HG03575 (cell line): ENCODE measurements at regions not wholly inside any gene's neighbourhood (a gene's known extent, or its start where the extent isn't known, plus 50 kb on each side); places are given as distances from the start of the nearest gene placed in this dataset.
"Not testable (repeated sequence)": the region's sequence is repeated elsewhere in the genome, so short reads cannot be mapped to it uniquely, and the experiment has no call there.

Experiments
- ATAC-seq: cut with Tn5 transposase; IDR thresholded peaks from one replicate; pipeline ENCODE4 v1.9.1; 2021; ENCODE audit not compliant: unreplicated experiment, insufficient number of reproducible peaks, low FRiP score; ENCODE audit errors: extremely low read depth

DNA sequence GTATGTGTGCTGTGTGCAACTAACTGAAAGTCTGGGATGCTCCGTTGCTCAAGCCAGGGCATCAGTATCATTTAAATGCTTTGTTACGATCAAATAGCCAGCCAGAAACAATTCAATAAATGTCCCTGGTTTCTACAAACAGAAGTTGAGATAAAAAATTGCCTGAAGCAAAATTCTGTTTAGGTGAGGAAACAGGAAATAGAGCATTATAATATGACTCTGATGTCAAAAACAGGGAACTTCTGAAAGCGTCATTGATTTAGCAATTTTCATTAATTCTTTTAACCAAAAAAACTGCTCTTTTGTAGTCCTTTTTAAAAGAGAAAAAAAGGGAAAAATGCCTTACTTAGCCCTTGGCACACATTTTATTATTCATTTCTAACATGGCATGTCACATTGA, 174.7 kb downstream of the POTEB3 start:
- not testable (repeated sequence) for ATAC-seq

DNA sequence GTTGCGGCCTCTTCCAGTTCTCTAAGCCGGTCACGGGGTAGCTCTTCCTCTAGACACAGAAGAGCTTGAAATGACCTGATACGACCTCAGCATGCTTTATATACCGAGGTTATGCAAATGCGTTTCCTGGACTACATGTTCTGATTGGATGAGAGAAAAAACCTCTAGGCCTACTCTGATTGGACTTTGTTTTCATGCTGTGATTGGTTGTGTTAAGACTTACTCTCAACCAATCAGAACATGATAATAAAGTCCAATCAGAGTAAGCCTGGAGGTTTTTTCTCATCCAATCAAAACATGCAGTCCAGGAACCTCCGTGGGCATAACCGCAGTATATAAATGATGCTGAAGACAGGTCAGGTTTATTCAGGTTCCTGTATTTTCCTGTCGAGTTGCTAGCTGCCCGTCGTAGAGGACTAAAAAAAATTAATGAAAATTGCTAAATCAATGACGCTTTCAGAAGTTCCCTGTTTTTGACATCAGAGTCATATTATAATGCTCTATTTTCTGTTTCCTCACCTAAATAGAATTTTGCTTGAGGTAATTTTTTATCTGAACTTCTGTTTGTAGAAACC, 177.4 kb downstream of the POTEB3 start:
- no peak for ATAC-seq

DNA sequence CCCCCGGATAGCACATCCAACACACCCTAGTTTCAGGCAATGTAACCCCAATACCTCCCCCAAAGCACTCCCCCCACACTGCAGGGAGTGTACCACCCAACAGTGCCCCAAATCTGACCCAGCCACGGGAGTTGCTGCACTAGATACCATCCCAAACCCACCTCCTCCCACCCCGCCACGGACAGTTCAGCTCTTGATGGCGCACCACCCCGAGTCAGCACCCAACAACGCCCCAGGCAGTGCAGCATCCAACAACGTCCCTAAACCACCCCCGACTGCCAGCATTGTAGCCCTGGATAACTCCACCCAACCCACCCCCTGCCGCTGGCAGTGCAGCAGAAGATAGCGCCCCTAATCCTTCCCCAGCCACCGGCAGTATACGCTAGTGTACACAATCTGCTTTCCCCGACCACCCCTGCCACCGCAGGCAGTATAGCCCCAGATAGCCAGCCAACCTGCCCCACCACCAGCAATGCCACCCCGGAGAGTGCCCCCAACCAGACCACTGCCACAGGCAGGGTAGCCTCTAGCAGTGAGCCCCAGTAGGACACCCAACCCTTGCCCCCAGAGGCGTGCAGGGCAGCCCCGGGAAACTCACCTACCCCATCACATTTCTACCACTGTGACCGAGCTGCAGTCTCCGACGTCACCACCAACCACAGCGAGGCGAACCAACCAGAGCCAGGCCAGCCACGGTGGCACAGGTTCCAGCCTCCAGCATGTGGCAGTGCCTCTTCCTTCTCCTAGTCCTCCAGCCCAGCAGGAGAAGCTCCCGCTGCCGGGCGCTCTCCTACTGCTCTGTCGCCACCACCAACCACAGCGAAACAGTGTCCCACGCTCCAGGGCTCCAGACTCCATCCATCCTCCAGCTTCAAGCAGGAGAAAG, 178.1 kb downstream of the POTEB3 start:
- ATAC-seq, result no peak

DNA sequence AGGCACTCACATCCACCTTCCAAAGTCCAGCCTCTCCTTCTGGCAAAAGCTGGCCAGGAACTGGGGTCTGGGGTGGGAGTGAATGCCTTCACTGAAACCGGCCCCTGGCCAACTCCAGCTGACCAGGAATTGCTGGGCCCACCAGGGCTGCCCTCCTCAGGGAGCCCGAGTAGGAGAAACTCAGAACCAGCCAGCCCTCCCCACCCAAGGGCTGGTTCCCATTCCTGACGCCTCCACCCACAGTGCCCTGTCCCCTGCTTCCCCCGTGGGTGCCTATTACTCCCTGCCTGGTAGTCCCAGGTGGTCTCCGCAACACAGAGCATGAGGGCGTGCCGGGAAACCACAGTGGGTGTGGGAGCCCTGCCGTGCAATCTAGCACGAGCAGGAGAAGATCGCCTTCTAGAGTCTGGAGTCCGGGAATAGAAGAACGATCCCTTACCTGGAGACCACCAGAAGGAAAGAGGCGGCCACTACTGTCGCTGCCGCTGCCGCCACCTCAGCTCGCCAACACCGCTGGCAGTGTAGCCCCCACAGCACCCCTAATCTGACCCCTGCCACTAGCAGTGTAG, 178.8 kb downstream of the POTEB3 start:
- ATAC-seq, result no peak

DNA sequence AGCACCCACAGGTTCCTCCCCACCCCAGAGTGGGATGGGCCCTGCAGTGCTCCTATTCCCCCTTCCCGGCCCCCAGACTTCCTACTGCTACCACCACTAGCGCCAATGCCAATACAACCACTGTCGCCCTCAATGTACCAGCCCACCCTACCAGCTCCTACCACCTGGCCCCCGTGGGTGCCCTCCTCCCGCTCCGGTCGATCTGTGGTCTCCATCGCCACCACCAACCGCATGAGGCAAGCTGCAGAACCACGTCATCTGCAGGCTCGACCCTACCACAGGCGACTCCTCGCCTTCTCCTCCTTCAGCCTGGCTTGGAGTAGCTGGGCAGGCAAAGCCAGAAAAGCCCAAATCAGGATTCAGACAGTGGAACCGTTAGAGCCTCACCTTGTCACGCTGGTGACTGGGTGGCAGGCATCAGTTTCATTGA, 179.3 kb downstream of the POTEB3 start:
- no peak for ATAC-seq

DNA sequence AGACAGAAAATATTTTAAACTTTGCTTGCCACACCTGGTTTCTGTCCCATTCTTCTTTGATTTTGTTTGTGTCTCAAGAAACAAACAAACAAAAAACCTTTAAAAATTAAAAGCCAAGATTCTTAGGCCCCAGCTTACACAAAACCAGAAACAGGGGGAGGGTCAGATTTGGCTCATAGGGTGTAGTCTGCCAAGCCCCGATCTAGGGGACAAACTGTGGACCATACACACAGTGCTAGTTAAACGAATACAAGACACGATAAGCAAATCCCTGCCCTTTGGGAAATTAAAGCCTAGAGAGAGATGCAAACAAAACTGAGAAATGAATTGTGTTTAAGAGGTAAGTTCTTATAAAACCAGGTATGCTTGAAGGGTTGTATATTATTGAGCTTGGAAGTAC, 181.7 kb downstream of the POTEB3 start:
- not testable (repeated sequence) for ATAC-seq

DNA sequence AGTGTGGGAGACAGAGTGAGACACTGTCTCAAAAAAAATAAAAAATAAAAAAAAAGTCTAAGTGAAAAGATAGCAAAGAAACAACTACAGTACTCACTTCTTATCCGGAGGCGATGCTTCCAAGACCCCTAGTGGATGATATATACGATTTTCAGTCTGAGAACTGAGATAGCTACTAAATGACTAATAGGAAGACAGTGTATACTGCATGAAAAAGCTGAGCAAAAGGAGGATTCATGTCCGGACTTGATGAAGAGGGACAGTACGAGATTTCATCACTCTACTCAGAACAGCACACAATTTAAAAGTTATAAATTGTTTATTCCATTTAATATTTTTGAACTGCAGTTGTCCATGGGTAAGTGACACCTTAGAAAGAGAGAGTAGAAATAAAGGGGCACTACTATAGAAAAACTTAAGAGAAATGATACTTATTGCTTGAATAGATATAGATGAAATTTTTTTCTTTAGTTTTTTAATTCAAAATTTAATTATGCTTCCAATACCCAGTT, 190.7 kb downstream of the POTEB3 start:
- ATAC-seq, result not testable (repeated sequence)
